Endothelial cell of umbilical vein (primary cell): ENCODE measurements at regions not wholly inside any gene's neighbourhood (a gene's known extent, or its start where the extent isn't known, plus 50 kb on each side); places are given as distances from the start of the nearest gene placed in this dataset.

Source experiments
- BruUV-seq: library from RNA; stranded (reverse); fragments of 400-500 nt; replicated peaks from 2 replicates; lab custom pipeline; 2021; lab: Mats Ljungman, UMichigan
- CTCF ChIA-PET: fragments of 300-600, 350-600 bp; sonication (Branson Sonifier 250); formaldehyde crosslinking; loops from one replicate; lab custom pipeline; 2021; ENCODE audit warnings: antibody characterized with exemption, inconsistent platforms; lab: Charles Lee
- POLR2A ChIA-PET: fragments of 300-600, 350-600 bp; sonication (Branson Sonifier 250); formaldehyde crosslinking; loops from one replicate; lab custom pipeline; 2021; ENCODE audit warnings: antibody characterized with exemption, inconsistent platforms; lab: Charles Lee
- DNase-seq: peaks from one replicate; pipeline ENCODE4 v3.0.0-alpha.2; 2011; ENCODE audit warnings: low read depth, low spot score
- FAIRE-seq: peaks from 2 replicates; lab custom pipeline; 2011; peaks lifted over from hg19 to GRCh38; lab: Jason Lieb, UNC
- H2AFZ ChIP-seq: 2 replicates; pipeline ENCODE4 v1.6.0; 2012; ENCODE audit warnings: low read depth, low read length, control low read depth, inconsistent platforms
- H3K27ac ChIP-seq: 2 replicates; pipeline ENCODE4 v1.5.1; 2011; ENCODE audit warnings: low read depth, mild to moderate bottlenecking, control low read depth, low read length, moderate library complexity; ENCODE audit not compliant: insufficient read depth
- H3K27me3 ChIP-seq, 2 experiments: 2 replicates each; pipeline versions ENCODE4 v1.6.0 to v1.6.1; 2011; ENCODE audit warnings: low read length in 2 of 2, mixed read lengths in 1 of 2; ENCODE audit not compliant: control insufficient read depth in 2 of 2, insufficient read depth in 2 of 2
- H3K36me3 ChIP-seq, 2 experiments: 2 replicates in 1 of 2; 3 replicates in 1 of 2; pipeline ENCODE4 v1.5.1; 2011; ENCODE audit warnings: low read length in 2 of 2, mild to moderate bottlenecking in 1 of 2, moderate library complexity in 1 of 2; ENCODE audit not compliant: control insufficient read depth in 2 of 2, insufficient read depth in 2 of 2; ENCODE audit errors: extremely low read depth in 1 of 2
- H3K4me1 ChIP-seq: 3 replicates; pipeline ENCODE4 v1.5.1; 2011; ENCODE audit warnings: mild to moderate bottlenecking, low read length; ENCODE audit not compliant: control insufficient read depth, insufficient read depth; ENCODE audit errors: extremely low read depth
- H3K4me2 ChIP-seq: 2 replicates; pipeline ENCODE4 v1.6.1; 2011; ENCODE audit warnings: low read length, control low read depth, mixed read lengths; ENCODE audit not compliant: insufficient read depth
- H3K4me3 ChIP-seq, 3 experiments: fragments of 200-600 bp in 1 of 3; sonication (generic), shearing (Covaris generic) in 1 of 3; replicated peaks in 1 of 3; 2 replicates each; pipeline ENCODE4 v1.5.1; 2011 to 2016; ENCODE audit warnings: control low read depth in 3 of 3, low read length in 3 of 3, mild to moderate bottlenecking in 2 of 3, inconsistent platforms in 1 of 3, low read depth in 1 of 3, moderate library complexity in 1 of 3; ENCODE audit not compliant: insufficient read depth in 1 of 3
- H3K79me2 ChIP-seq: 2 replicates; pipeline ENCODE4 v1.6.0; 2012; ENCODE audit warnings: low read length, inconsistent platforms; ENCODE audit not compliant: control insufficient read depth, insufficient read depth
- H3K9ac ChIP-seq: replicated peaks from 2 replicates; pipeline ENCODE3; 2011; ENCODE audit warnings: low read length, control low read depth; ENCODE audit not compliant: insufficient read depth; ENCODE audit errors: extremely low read depth
- H3K9me1 ChIP-seq: replicated peaks from 3 replicates; pipeline ENCODE4 v1.6.0; 2011; ENCODE audit warnings: mild to moderate bottlenecking, low read length; ENCODE audit not compliant: control insufficient read depth, insufficient read depth; ENCODE audit errors: extremely low read depth
- H3K9me3 ChIP-seq: replicated peaks from 2 replicates; pipeline ENCODE4 v1.5.1; 2012; ENCODE audit warnings: low read length, inconsistent platforms; ENCODE audit not compliant: control insufficient read depth, insufficient read depth
- H4K20me1 ChIP-seq: replicated peaks from 2 replicates; pipeline ENCODE3; 2011; ENCODE audit warnings: mild to moderate bottlenecking, low read length; ENCODE audit not compliant: control insufficient read depth, insufficient read depth; ENCODE audit errors: extremely low read depth
- EZH2 ChIP-seq: IDR thresholded peaks from 2 replicates; pipeline ENCODE4 v1.6.1; 2012; ENCODE audit warnings: borderline replicate concordance, low read depth, mild to moderate bottlenecking, moderate library complexity, low read length, inconsistent platforms; ENCODE audit not compliant: severe bottlenecking
- FOS ChIP-seq: IDR thresholded peaks from 2 replicates; pipeline ENCODE4 v1.6.1; 2011; ENCODE audit warnings: mild to moderate bottlenecking, low read length, moderate library complexity, borderline replicate concordance; ENCODE audit not compliant: insufficient read depth
- GATA2 ChIP-seq: IDR thresholded peaks from 2 replicates; pipeline ENCODE4 v1.7.0; 2011; ENCODE audit warnings: low read depth, mild to moderate bottlenecking, moderate library complexity, mixed read lengths, low read length; ENCODE audit not compliant: insufficient read length, insufficient read depth
- JUN ChIP-seq: IDR thresholded peaks from 2 replicates; pipeline ENCODE4 v1.6.1; 2011; ENCODE audit warnings: borderline replicate concordance, low read depth; ENCODE audit not compliant: insufficient read length, insufficient read depth
- MYC ChIP-seq: IDR thresholded peaks from one replicate; pipeline ENCODE4 v1.6.1; 2011; ENCODE audit warnings: mild to moderate bottlenecking, low read depth, low read length
- POLR2A ChIP-seq: IDR thresholded peaks from 2 replicates; pipeline ENCODE4 v1.6.1; 2012; ENCODE audit warnings: low read depth, mild to moderate bottlenecking, control low read depth, low read length
- POLR2AphosphoS5 ChIP-seq: IDR thresholded peaks from 2 replicates; pipeline ENCODE4 v1.6.1; 2012; ENCODE audit warnings: low read depth, mild to moderate bottlenecking, control low read depth, low read length, moderate library complexity; ENCODE audit not compliant: insufficient read depth
- dilution Hi-C: fragments of 300-500 bp; cut with MboI; formaldehyde crosslinking; loops from one replicate; pipeline ENCODE4 v1.15.0; 2019; ENCODE audit warnings: low sequenced_read_pairs; ENCODE audit not compliant: extremely low pct_ligation_motif_present
- intact Hi-C: fragments of 100-400 bp; cut with micrococcal nuclease; formaldehyde crosslinking; loops from one replicate; pipeline ENCODE4 v1.10.0; 2022
- TF ChIP-seq, protein P1 (sequence below): IDR thresholded peaks from 2 replicates; pipeline ENCODE4 v1.6.1; 2011; ENCODE audit not compliant: insufficient read depth, insufficient read length
- TF ChIP-seq, protein P2 (sequence below), 2 donors: IDR thresholded peaks; 1 replicate in 1 of 2; 2 replicates in 1 of 2; pipeline ENCODE4 v1.5.1; 2011; ENCODE audit warnings: low read length in 2 of 2, mild to moderate bottlenecking in 2 of 2, moderate library complexity in 2 of 2, control low read depth in 1 of 2, inconsistent platforms in 1 of 2, low read depth in 1 of 2; ENCODE audit not compliant: insufficient read depth in 1 of 2; ENCODE audit errors: extremely low read depth in 1 of 2

GRCh38 chr16:17832738-17833137 lies 362.0 kb upstream of the XYLT1 start:
- Histone ChIP-seq H3K4me2 (no peak overlapping the region), H2AFZ (no peak overlapping the region), H3K4me3 (no peak overlapping the region), H3K79me2 (no peaks in the 10 kb centered on the region), H3K9me3 (peaks cover 2% of the 10 kb centered on the region), H3K36me3 (no peaks in the 10 kb centered on the region), H3K27ac (no peak overlapping the region), H3K4me1 (no peaks in the 10 kb centered on the region), H3K9ac (no peak overlapping the region), H3K9me1 (no peaks in the 10 kb centered on the region), H4K20me1 (no peaks in the 10 kb centered on the region), H3K27me3 (no peaks in the 10 kb centered on the region)
- no peak for DNase-seq
- CTCF ChIA-PET, result no interaction called here
- no peak for TF ChIP-seq FOS
- TF ChIP-seq EZH2, result no peak
- TF ChIP-seq JUN, result no peak
- TF ChIP-seq, protein P1, sequence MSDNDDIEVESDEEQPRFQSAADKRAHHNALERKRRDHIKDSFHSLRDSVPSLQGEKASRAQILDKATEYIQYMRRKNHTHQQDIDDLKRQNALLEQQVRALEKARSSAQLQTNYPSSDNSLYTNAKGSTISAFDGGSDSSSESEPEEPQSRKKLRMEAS, result no peak
- no peak for TF ChIP-seq GATA2
- TF ChIP-seq, protein P2, sequence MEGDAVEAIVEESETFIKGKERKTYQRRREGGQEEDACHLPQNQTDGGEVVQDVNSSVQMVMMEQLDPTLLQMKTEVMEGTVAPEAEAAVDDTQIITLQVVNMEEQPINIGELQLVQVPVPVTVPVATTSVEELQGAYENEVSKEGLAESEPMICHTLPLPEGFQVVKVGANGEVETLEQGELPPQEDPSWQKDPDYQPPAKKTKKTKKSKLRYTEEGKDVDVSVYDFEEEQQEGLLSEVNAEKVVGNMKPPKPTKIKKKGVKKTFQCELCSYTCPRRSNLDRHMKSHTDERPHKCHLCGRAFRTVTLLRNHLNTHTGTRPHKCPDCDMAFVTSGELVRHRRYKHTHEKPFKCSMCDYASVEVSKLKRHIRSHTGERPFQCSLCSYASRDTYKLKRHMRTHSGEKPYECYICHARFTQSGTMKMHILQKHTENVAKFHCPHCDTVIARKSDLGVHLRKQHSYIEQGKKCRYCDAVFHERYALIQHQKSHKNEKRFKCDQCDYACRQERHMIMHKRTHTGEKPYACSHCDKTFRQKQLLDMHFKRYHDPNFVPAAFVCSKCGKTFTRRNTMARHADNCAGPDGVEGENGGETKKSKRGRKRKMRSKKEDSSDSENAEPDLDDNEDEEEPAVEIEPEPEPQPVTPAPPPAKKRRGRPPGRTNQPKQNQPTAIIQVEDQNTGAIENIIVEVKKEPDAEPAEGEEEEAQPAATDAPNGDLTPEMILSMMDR (IDR thresholded peaks at IDR 0.05; ENCODE audit: extremely low read depth in 1 of 2, insufficient read depth in 1 of 2, low read depth in 1 of 2, low read length in 2 of 2), result no peak
- no peak for TF ChIP-seq POLR2AphosphoS5
- TF ChIP-seq MYC, result no peak
- TF ChIP-seq POLR2A, result no peak
- intact Hi-C loops, result no loop called here
- dilution Hi-C loops, result no loop called here
- BruUV-seq, result no TSS peak
- POLR2A ChIA-PET, result no interaction called here
- no peak for FAIRE-seq
